ENCODE measurements at regions not wholly inside any gene's neighbourhood (a gene's known extent, or its start where the extent isn't known, plus 50 kb on each side); places are given as distances from the start of the nearest gene placed in this dataset.

GRCh38 chr5:56340196-56340980 lies 107.3 kb upstream of the ANKRD55 start:
- H3K27ac ChIP-seq (ENCODE audit: insufficient read depth, low read depth, low read length, poor library complexity, severe bottlenecking): no peak overlapping the region

GRCh38 chr5:56339732-56340131 lies 106.6 kb upstream of the ANKRD55 start:
- peaks cover 2% of the 10 kb centered on the region for H3K9me3 ChIP-seq (ENCODE audit: control insufficient read depth, low read length)
- no peak overlapping the region for H3K4me3 ChIP-seq (ENCODE audit: insufficient read depth, low read depth, low read length)
- WGBS, 2 experiments: 88 to 90% methylated on average over 4 of the region's 4 CpGs
- no peak overlapping the region for H3K27ac ChIP-seq (ENCODE audit: insufficient read depth, low read depth, low read length, poor library complexity, severe bottlenecking)
- H3K27me3 ChIP-seq (ENCODE audit: control insufficient read depth, insufficient read depth, low read length, poor library complexity, severe bottlenecking): no peaks in the 10 kb centered on the region
- no peaks in the 10 kb centered on the region for H3K4me1 ChIP-seq (ENCODE audit: control insufficient read depth, insufficient read depth, low read length)
- no peaks in the 10 kb centered on the region for H3K36me3 ChIP-seq (ENCODE audit: control insufficient read depth, insufficient read depth, low read length)

More at GRCh38 chr5:56340196-56340980, 107.3 kb upstream of the ANKRD55 start:
- no peak overlapping the region for H3K4me3 ChIP-seq (ENCODE audit: insufficient read depth, low read depth, low read length)
- H3K36me3 ChIP-seq (ENCODE audit: control insufficient read depth, insufficient read depth, low read length): no peaks in the 10 kb centered on the region
- H3K9me3 ChIP-seq (ENCODE audit: control insufficient read depth, low read length): no peaks in the 10 kb centered on the region
- no peaks in the 10 kb centered on the region for H3K4me1 ChIP-seq (ENCODE audit: control insufficient read depth, insufficient read depth, low read length)
- WGBS, 2 experiments: 90 to 95% methylated on average over 3 of the region's 3 CpGs
- no peaks in the 10 kb centered on the region for H3K27me3 ChIP-seq (ENCODE audit: control insufficient read depth, insufficient read depth, low read length, poor library complexity, severe bottlenecking)

GRCh38 chr5:56337715-56338319 lies 104.7 kb upstream of the ANKRD55 start:
- Histone ChIP-seq H3K27me3 (ENCODE audit: control insufficient read depth, insufficient read depth, low read length, poor library complexity, severe bottlenecking) (no peaks in the 10 kb centered on the region), H3K36me3 (ENCODE audit: control insufficient read depth, insufficient read depth, low read length) (no peaks in the 10 kb centered on the region), H3K4me3 (ENCODE audit: insufficient read depth, low read depth, low read length) (no peak overlapping the region), H3K4me1 (ENCODE audit: control insufficient read depth, insufficient read depth, low read length) (no peaks in the 10 kb centered on the region), H3K27ac (ENCODE audit: insufficient read depth, low read depth, low read length, poor library complexity, severe bottlenecking) (no peak overlapping the region), H3K9me3 (ENCODE audit: control insufficient read depth, low read length) (peaks cover 2% of the 10 kb centered on the region)
- WGBS, 2 experiments: 88 to 94% methylated on average over 5 of the region's 5 CpGs

- Histone ChIP-seq H3K27me3 (ENCODE audit: control insufficient read depth, insufficient read depth, low read length, poor library complexity, severe bottlenecking) (no peaks in the 10 kb centered on the region), H3K4me3 (ENCODE audit: insufficient read depth, low read depth, low read length) (no peak overlapping the region), H3K4me1 (ENCODE audit: control insufficient read depth, insufficient read depth, low read length) (peaks cover 3% of the 10 kb centered on the region), H3K27ac (ENCODE audit: insufficient read depth, low read depth, low read length, poor library complexity, severe bottlenecking) (no peak overlapping the region), H3K36me3 (ENCODE audit: control insufficient read depth, insufficient read depth, low read length) (no peaks in the 10 kb centered on the region), H3K9me3 (ENCODE audit: control insufficient read depth, low read length) (peaks cover 2% of the 10 kb centered on the region)
Observed at GRCh38 chr5:56335212-56335611, 102.1 kb upstream of the ANKRD55 start.

- H3K27ac ChIP-seq (ENCODE audit: insufficient read depth, low read depth, low read length, poor library complexity, severe bottlenecking): no peak overlapping the region
- no peaks in the 10 kb centered on the region for H3K27me3 ChIP-seq (ENCODE audit: control insufficient read depth, insufficient read depth, low read length, poor library complexity, severe bottlenecking)
- peaks cover 2% of the 10 kb centered on the region for H3K9me3 ChIP-seq (ENCODE audit: control insufficient read depth, low read length)
- H3K4me3 ChIP-seq (ENCODE audit: insufficient read depth, low read depth, low read length): no peak overlapping the region
- no peaks in the 10 kb centered on the region for H3K36me3 ChIP-seq (ENCODE audit: control insufficient read depth, insufficient read depth, low read length)
- WGBS, 2 experiments: 33% methylated on average over 1 of the region's 1 CpG; no CpG with 5 or more reads in 1 of the 2 experiments
- peaks cover 3% of the 10 kb centered on the region for H3K4me1 ChIP-seq (ENCODE audit: control insufficient read depth, insufficient read depth, low read length)
Observed at GRCh38 chr5:56330806-56331205, 97.7 kb upstream of the ANKRD55 start.

GRCh38 chr5:56330167-56330566 lies 97.0 kb upstream of the ANKRD55 start:
- WGBS, 2 experiments: 92 to 96% methylated on average over 2 of the region's 2 CpGs
- peaks cover 3% of the 10 kb centered on the region for H3K4me1 ChIP-seq (ENCODE audit: control insufficient read depth, insufficient read depth, low read length)
- H3K27ac ChIP-seq (ENCODE audit: insufficient read depth, low read depth, low read length, poor library complexity, severe bottlenecking): no peak overlapping the region
- H3K9me3 ChIP-seq (ENCODE audit: control insufficient read depth, low read length): peaks cover 1% of the 10 kb centered on the region
- no peaks in the 10 kb centered on the region for H3K27me3 ChIP-seq (ENCODE audit: control insufficient read depth, insufficient read depth, low read length, poor library complexity, severe bottlenecking)
- no peaks in the 10 kb centered on the region for H3K36me3 ChIP-seq (ENCODE audit: control insufficient read depth, insufficient read depth, low read length)
- no peak overlapping the region for H3K4me3 ChIP-seq (ENCODE audit: insufficient read depth, low read depth, low read length)

- no peak overlapping the region for H3K27ac ChIP-seq (ENCODE audit: insufficient read depth, low read depth, low read length, poor library complexity, severe bottlenecking)
- no peaks in the 10 kb centered on the region for H3K36me3 ChIP-seq (ENCODE audit: control insufficient read depth, insufficient read depth, low read length)
- H3K9me3 ChIP-seq (ENCODE audit: control insufficient read depth, low read length): no peaks in the 10 kb centered on the region
- no peaks in the 10 kb centered on the region for H3K27me3 ChIP-seq (ENCODE audit: control insufficient read depth, insufficient read depth, low read length, poor library complexity, severe bottlenecking)
- no peak overlapping the region for H3K4me3 ChIP-seq (ENCODE audit: insufficient read depth, low read depth, low read length)
- WGBS, 2 experiments: 88 to 98% methylated on average over 3 of the region's 3 CpGs
- peaks cover 3% of the 10 kb centered on the region for H3K4me1 ChIP-seq (ENCODE audit: control insufficient read depth, insufficient read depth, low read length)
Observed at GRCh38 chr5:56329652-56330051, 96.5 kb upstream of the ANKRD55 start.

- H3K27ac ChIP-seq (ENCODE audit: insufficient read depth, low read depth, low read length, poor library complexity, severe bottlenecking): no peak overlapping the region
- WGBS, 2 experiments: 60 to 64% methylated on average over 2 to 3 of the region's 3 CpGs
Observed at GRCh38 chr5:56328753-56329560, 95.8 kb upstream of the ANKRD55 start.

GRCh38 chr5:56327809-56328208 lies 94.7 kb upstream of the ANKRD55 start:
- H3K4me1 ChIP-seq (ENCODE audit: control insufficient read depth, insufficient read depth, low read length): peaks cover 3% of the 10 kb centered on the region
- no peak overlapping the region for H3K4me3 ChIP-seq (ENCODE audit: insufficient read depth, low read depth, low read length)
- no peaks in the 10 kb centered on the region for H3K9me3 ChIP-seq (ENCODE audit: control insufficient read depth, low read length)
- no peaks in the 10 kb centered on the region for H3K27me3 ChIP-seq (ENCODE audit: control insufficient read depth, insufficient read depth, low read length, poor library complexity, severe bottlenecking)
- 85 to 87% methylated on average over 3 to 6 of the region's 6 CpGs for WGBS, 2 experiments
- no peak overlapping the region for H3K27ac ChIP-seq (ENCODE audit: insufficient read depth, low read depth, low read length, poor library complexity, severe bottlenecking)
- H3K36me3 ChIP-seq (ENCODE audit: control insufficient read depth, insufficient read depth, low read length): no peaks in the 10 kb centered on the region

More at GRCh38 chr5:56328753-56329560, 95.8 kb upstream of the ANKRD55 start:
- H3K9me3 ChIP-seq (ENCODE audit: control insufficient read depth, low read length): no peaks in the 10 kb centered on the region
- H3K4me1 ChIP-seq (ENCODE audit: control insufficient read depth, insufficient read depth, low read length): peaks cover 3% of the 10 kb centered on the region
- no peaks in the 10 kb centered on the region for H3K36me3 ChIP-seq (ENCODE audit: control insufficient read depth, insufficient read depth, low read length)
- H3K4me3 ChIP-seq (ENCODE audit: insufficient read depth, low read depth, low read length): no peak overlapping the region
- no peaks in the 10 kb centered on the region for H3K27me3 ChIP-seq (ENCODE audit: control insufficient read depth, insufficient read depth, low read length, poor library complexity, severe bottlenecking)

- Histone ChIP-seq H3K27ac (ENCODE audit: insufficient read depth, low read depth, low read length, poor library complexity, severe bottlenecking) (no peak overlapping the region), H3K4me3 (ENCODE audit: insufficient read depth, low read depth, low read length) (no peak overlapping the region), H3K9me3 (ENCODE audit: control insufficient read depth, low read length) (no peaks in the 10 kb centered on the region), H3K27me3 (ENCODE audit: control insufficient read depth, insufficient read depth, low read length, poor library complexity, severe bottlenecking) (no peaks in the 10 kb centered on the region), H3K4me1 (ENCODE audit: control insufficient read depth, insufficient read depth, low read length) (peaks cover 3% of the 10 kb centered on the region), H3K36me3 (ENCODE audit: control insufficient read depth, insufficient read depth, low read length) (no peaks in the 10 kb centered on the region)
- 90 to 95% methylated on average over 3 of the region's 3 CpGs for WGBS, 2 experiments
Observed at GRCh38 chr5:56326770-56327169, 93.6 kb upstream of the ANKRD55 start.

Data from ectodermal cell (in vitro differentiated cells).